K562 (cell line): ENCODE measurements at regions not wholly inside any gene's neighbourhood (a gene's known extent, or its start where the extent isn't known, plus 50 kb on each side); places are given as distances from the start of the nearest gene placed in this dataset.

Experiments
- ATAC-seq: fragments of 200-7000 bp; cut with Tn5 transposase; 3 replicates; pipeline ENCODE4 v1.9.1; 2020; ENCODE audit warnings: moderate library complexity
- BruUV-seq: library from RNA; stranded (reverse); fragments of 400-500 nt; replicated peaks from 2 replicates; lab custom pipeline; 2021; lab: Mats Ljungman, UMichigan
- CTCF ChIA-PET: fragments of 300-600 bp; formaldehyde crosslinking; extraction: SDS; loops from one replicate; lab custom pipeline; 2021; ENCODE audit warnings: low intra/inter-chr PET ratio; lab: Yijun Ruan, JAX
- POLR2A ChIA-PET: fragments of 300-600, 350-650 bp; sonication (Branson Sonifier 250); formaldehyde crosslinking; extraction: SDS; loops from one replicate; lab custom pipeline; 2021; ENCODE audit warnings: antibody characterized with exemption, inconsistent platforms; lab: Yijun Ruan, JAX
- DNase-seq, 4 experiments: peaks; one replicate each; pipeline versions ENCODE4 v3.0.0 to v3.0.0-alpha.2; 2011 to 2018; ENCODE audit warnings: low spot score in 3 of 4, mixed read lengths in 3 of 4; ENCODE audit errors: extremely low read depth in 1 of 4
- FAIRE-seq: peaks from 2 replicates; lab custom pipeline; 2011; peaks lifted over from hg19 to GRCh38; lab: Jason Lieb, UNC
- H2AFZ ChIP-seq: 2 replicates; pipeline ENCODE4 v1.6.0; 2011; ENCODE audit warnings: low read depth, low read length, control low read depth, inconsistent platforms
- H3K27ac ChIP-seq: fragments of 200-600 bp; 3 replicates; pipeline ENCODE4 v1.8.0; 2011; ENCODE audit warnings: low read depth, mild to moderate bottlenecking, control low read depth, inconsistent platforms, low read length, moderate library complexity, mixed read lengths; ENCODE audit errors: extremely low read depth
- H3K27me3 ChIP-seq, 2 experiments: fragments of 300-600 bp in 1 of 2; 2 replicates in 1 of 2; 3 replicates in 1 of 2; pipeline versions ENCODE4 v1.6.0 to v1.8.0; 2011; ENCODE audit warnings: inconsistent platforms in 2 of 2, low read length in 2 of 2, mild to moderate bottlenecking in 1 of 2, mixed read lengths in 1 of 2, moderate library complexity in 1 of 2; ENCODE audit not compliant: control insufficient read depth in 2 of 2, insufficient read depth in 2 of 2
- H3K36me3 ChIP-seq: fragments of 300-600 bp; 3 replicates; pipeline ENCODE4 v1.8.0; 2011; ENCODE audit warnings: mild to moderate bottlenecking, low read length, inconsistent platforms; ENCODE audit not compliant: control insufficient read depth, insufficient read depth
- H3K4me1 ChIP-seq, 2 experiments: fragments of 200-600 bp in 1 of 2; replicated peaks in 1 of 2; 2 replicates in 1 of 2; 3 replicates in 1 of 2; pipeline versions ENCODE4 v1.5.1 to v1.8.0; 2011; ENCODE audit warnings: inconsistent platforms in 2 of 2, low read length in 2 of 2, mild to moderate bottlenecking in 1 of 2, mixed read lengths in 1 of 2, moderate library complexity in 1 of 2; ENCODE audit not compliant: control insufficient read depth in 2 of 2, insufficient read depth in 2 of 2
- H3K4me2 ChIP-seq: 2 replicates; pipeline ENCODE4 v1.6.1; 2011; ENCODE audit warnings: low read length, control low read depth, inconsistent platforms, mixed read lengths; ENCODE audit not compliant: insufficient read depth
- H3K4me3 ChIP-seq: fragments of 200-600 bp; sonication (generic), shearing (Covaris generic); 2 replicates; pipeline ENCODE4 v1.5.1; 2016; ENCODE audit warnings: control low read depth, inconsistent platforms
- H3K79me2 ChIP-seq: fragments of 200-600 bp; 3 replicates; pipeline ENCODE4 v1.8.0; 2011; ENCODE audit warnings: low read length, inconsistent platforms; ENCODE audit not compliant: control insufficient read depth, insufficient read depth
- H3K9ac ChIP-seq, 2 experiments: 2 replicates each; pipeline versions ENCODE4 v1.6.0 to v1.6.1; 2011; ENCODE audit warnings: low read depth in 2 of 2, low read length in 2 of 2, control low read depth in 1 of 2, inconsistent platforms in 1 of 2, mild to moderate bottlenecking in 1 of 2, mixed read lengths in 1 of 2; ENCODE audit not compliant: insufficient read depth in 1 of 2
- H3K9me1 ChIP-seq: one replicate; pipeline ENCODE4 v1.6.0; 2011; ENCODE audit warnings: inconsistent platforms, mild to moderate bottlenecking, low read length, moderate library complexity; ENCODE audit not compliant: control insufficient read depth, insufficient read depth
- H3K9me3 ChIP-seq: replicated peaks from 2 replicates; pipeline ENCODE4 v1.5.1; 2011; ENCODE audit warnings: low read depth, low read length, inconsistent platforms; ENCODE audit not compliant: control insufficient read depth, insufficient read depth
- H4K20me1 ChIP-seq: replicated peaks from 2 replicates; pipeline ENCODE4 v1.6.1; 2011; ENCODE audit warnings: low read length, inconsistent platforms, mixed read lengths; ENCODE audit not compliant: control insufficient read depth, insufficient read depth
- MAFF ChIP-seq: IDR thresholded peaks from 2 replicates; pipeline ENCODE4 v1.6.1; 2012; ENCODE audit warnings: low read length, improper control_type of control experiment
- POLR3A ChIP-seq: IDR thresholded peaks from 2 replicates; pipeline ENCODE4 v1.6.1; 2011; ENCODE audit warnings: borderline replicate concordance, mild to moderate bottlenecking, moderate library complexity; ENCODE audit not compliant: insufficient read length, insufficient read depth; ENCODE audit errors: extremely low read depth
- YY1 ChIP-seq, 3 experiments: IDR thresholded peaks; 2 replicates each; pipeline ENCODE4 v1.6.1; 2011; ENCODE audit warnings: low read length in 2 of 3, mild to moderate bottlenecking in 2 of 3, moderate library complexity in 2 of 3, borderline replicate concordance in 1 of 3, control low read depth in 1 of 3, low read depth in 1 of 3; ENCODE audit not compliant: insufficient read depth in 3 of 3, insufficient replicate concordance in 2 of 3, control insufficient read depth in 1 of 3, insufficient read length in 1 of 3; ENCODE audit errors: extremely low read depth in 1 of 3
- WGBS: fragments of 100-300 bp; shearing (Covaris generic); methylation state at CpG from one replicate; pipeline ENCODE4 v1.1.6; 2016; ENCODE audit warnings: low coverage, mixed read lengths; ENCODE audit not compliant: insufficient coverage; ENCODE audit errors: missing lambda C conversion rate; 5-methylcytosine and 5-hydroxymethylcytosine counted together
- in situ Hi-C: fragments of 300-500 bp; cut with MboI; formaldehyde crosslinking; loops from 4 replicates; pipeline ENCODE4 v1.15.0; 2018; ENCODE audit warnings: inconsistent platforms, mixed read lengths
- intact Hi-C: fragments of 100-400 bp; cut with micrococcal nuclease; formaldehyde crosslinking; loops from 2 replicates; pipeline ENCODE4 v1.14.2; 2022

GRCh38 chr11:44488165-44488965 lies 77.1 kb upstream of the CD82 start:
- no TSS peak for BruUV-seq
- Histone ChIP-seq H2AFZ (no peak overlapping the region), H3K27ac (no peak overlapping the region), H3K4me1 (no peaks in the 10 kb centered on the region), H3K27me3 (peaks cover 0 to 12% of the 10 kb centered on the region in 2 experiments; a peak in 3 of 5 replicates), H3K4me3 (no peak overlapping the region), H3K9ac (peak overlapping the region in 1 of 2 experiments; percentile 19; a peak in 1 of 4 replicates), H4K20me1 (no peaks in the 10 kb centered on the region), H3K9me1 (no peaks in the 10 kb centered on the region), H3K79me2 (no peaks in the 10 kb centered on the region), H3K9me3 (no peaks in the 10 kb centered on the region), H3K4me2 (no peak overlapping the region), H3K36me3 (no peaks in the 10 kb centered on the region)
- FAIRE-seq (no peak), DNase-seq (no peak), ATAC-seq (no peak)
- ChIA-PET POLR2A (interaction anchor here (0.5 to 0.8 kb wide), 3 partner anchors 9 to 128 kb away, joined by 3 read pairs; no protein-coding TSS in a partner anchor), CTCF (no interaction called here)
- intact Hi-C loops, result no loop called here
- no peak for TF ChIP-seq MAFF
- TF ChIP-seq YY1 (IDR thresholded peaks at IDR 0.05; ENCODE audit: borderline replicate concordance in 1 of 3, control insufficient read depth in 1 of 3, extremely low read depth in 1 of 3, insufficient read depth in 3 of 3, insufficient read length in 1 of 3, insufficient replicate concordance in 2 of 3, low read depth in 1 of 3, low read length in 2 of 3), result peak in 1 of 3 experiments; percentile 44
- in situ Hi-C loops, result no loop called here
- 9% methylated on average over 4 of the region's 8 CpGs for WGBS

GRCh38 chr11:44493383-44493782 lies 72.1 kb upstream of the CD82 start:
- no peaks in the 10 kb centered on the region for H3K9me3 ChIP-seq
- no peak for FAIRE-seq
- ChIA-PET CTCF (no interaction called here), POLR2A (interaction anchor here (0.5 kb wide), 1 partner anchor 46 kb away, joined by 6 read pairs; no protein-coding TSS in a partner anchor)
- no peak overlapping the region for H3K27ac ChIP-seq
- no peaks in the 10 kb centered on the region for H4K20me1 ChIP-seq
- no peak overlapping the region for H3K9ac ChIP-seq
- no peak overlapping the region for H2AFZ ChIP-seq
- in situ Hi-C loops (no loop called here), intact Hi-C loops (no loop called here)
- no peaks in the 10 kb centered on the region for H3K4me1 ChIP-seq
- peaks cover 3% of the 10 kb centered on the region for H3K9me1 ChIP-seq
- no peak overlapping the region for H3K4me3 ChIP-seq
- no peak for ATAC-seq
- H3K4me2 ChIP-seq, result no peak overlapping the region
- peaks cover 2 to 18% of the 10 kb centered on the region in 2 experiments for H3K27me3 ChIP-seq
- BruUV-seq, result no TSS peak
- no peaks in the 10 kb centered on the region for H3K79me2 ChIP-seq
- no peaks in the 10 kb centered on the region for H3K36me3 ChIP-seq
- no peak for DNase-seq
- TF ChIP-seq POLR3A, result no peak
